ENCODE measurements at regions not wholly inside any gene's neighbourhood (a gene's known extent, or its start where the extent isn't known, plus 50 kb on each side); places are given as distances from the start of the nearest gene placed in this dataset.

DNA sequence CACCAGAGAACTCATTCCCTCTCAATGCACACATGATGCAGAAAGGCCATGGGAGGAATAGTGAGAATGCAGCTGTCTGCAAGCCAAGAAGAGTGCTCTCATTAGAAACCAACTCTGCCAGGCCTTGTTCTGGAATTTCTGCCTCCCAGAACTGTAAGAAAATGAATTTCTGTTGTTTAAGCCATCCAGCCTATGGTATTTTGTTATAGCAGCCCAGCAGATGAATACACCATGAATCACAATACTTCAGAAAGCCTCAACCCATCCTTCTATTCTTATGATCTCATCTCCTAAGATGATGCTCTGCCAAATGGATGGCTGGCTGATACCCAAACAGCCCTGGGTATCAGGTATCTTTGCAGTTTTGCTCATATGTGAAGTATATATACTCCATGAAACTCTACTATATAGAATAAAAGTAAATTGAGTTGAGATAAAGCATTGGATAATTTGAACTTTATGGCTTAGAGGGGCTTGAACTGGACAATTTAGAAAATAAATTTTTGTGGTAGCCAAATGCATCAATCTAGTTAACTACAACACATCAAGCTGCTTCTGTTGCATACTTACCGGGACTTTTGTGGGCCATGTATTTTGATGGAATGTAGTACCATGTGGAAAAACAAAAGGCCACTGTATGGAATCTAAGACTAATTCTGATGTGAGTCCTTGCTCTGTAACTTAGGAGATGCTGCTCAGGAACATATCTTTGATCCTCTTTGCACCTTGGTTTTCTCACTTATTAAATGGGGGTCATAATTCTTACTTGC is 245.9 kb downstream of the HS3ST1 start:
- Histone ChIP-seq H3K36me3 (ENCODE audit: insufficient read depth, low read length) (no peaks in the 10 kb centered on the region), H3K27me3 (ENCODE audit: insufficient read depth, low read length) (no peaks in the 10 kb centered on the region), H3K9me3 (ENCODE audit: control insufficient read depth in 1 of 2, low read length in 2 of 2) (no peaks in the 10 kb centered on the region), H3K4me3 (ENCODE audit: low read length in 2 of 2) (no peak overlapping the region), H3K4me1 (ENCODE audit: insufficient read depth, low read length) (no peaks in the 10 kb centered on the region), H3K27ac (ENCODE audit: low read depth, low read length) (no peak overlapping the region)
- no peaks in the 10 kb centered on the region for H3K36me3 Mint-ChIP-seq
- no peak for DNase-seq
- H3K9me3 Mint-ChIP-seq, result no peaks in the 10 kb centered on the region
- no peaks in the 10 kb centered on the region for H3K27me3 Mint-ChIP-seq
- H3K4me3 Mint-ChIP-seq, result no peak overlapping the region
- intact Hi-C loops (cut with micrococcal nuclease), result no loop called here
- H3K4me1 Mint-ChIP-seq, result no peaks in the 10 kb centered on the region
- POLR2A ChIA-PET (ENCODE audit: partially characterized antibody), result no interaction called here
- CTCF ChIA-PET (ENCODE audit: partially characterized antibody), result no interaction called here
- H3K27ac Mint-ChIP-seq, result no peak overlapping the region

DNA sequence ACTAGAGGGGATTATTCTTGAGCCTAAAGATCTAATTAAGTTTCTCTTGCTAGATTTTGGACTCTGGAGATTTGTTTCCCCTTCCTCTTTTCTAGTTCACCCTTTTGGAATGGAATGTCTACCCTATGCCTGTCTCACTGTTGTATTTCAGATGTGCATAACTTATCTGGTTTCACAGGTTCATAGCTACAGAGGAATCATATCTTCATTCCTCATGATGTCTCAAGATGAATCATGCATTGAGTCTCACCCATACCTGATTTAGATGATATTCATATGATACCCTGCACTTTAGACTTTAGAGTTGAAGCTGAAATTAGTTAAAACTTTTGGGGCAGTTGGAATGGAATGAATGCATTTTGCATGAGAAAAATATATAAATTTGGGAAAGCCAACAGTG is 246.7 kb downstream of the HS3ST1 start:
- Mint-ChIP-seq H3K9me3 (no peaks in the 10 kb centered on the region), H3K4me1 (no peaks in the 10 kb centered on the region), H3K36me3 (no peaks in the 10 kb centered on the region), H3K27ac (no peak overlapping the region), H3K27me3 (no peaks in the 10 kb centered on the region), H3K4me3 (no peak overlapping the region)
- CTCF ChIA-PET (ENCODE audit: partially characterized antibody), result no interaction called here
- Histone ChIP-seq H3K4me1 (ENCODE audit: insufficient read depth, low read length) (no peaks in the 10 kb centered on the region), H3K36me3 (ENCODE audit: insufficient read depth, low read length) (no peaks in the 10 kb centered on the region), H3K27me3 (ENCODE audit: insufficient read depth, low read length) (no peaks in the 10 kb centered on the region), H3K4me3 (ENCODE audit: low read length in 2 of 2) (no peak overlapping the region), H3K9me3 (ENCODE audit: control insufficient read depth in 1 of 2, low read length in 2 of 2) (no peaks in the 10 kb centered on the region), H3K27ac (ENCODE audit: low read depth, low read length) (no peak overlapping the region)
- DNase-seq, result no peak
- intact Hi-C loops (cut with micrococcal nuclease), result no loop called here
- POLR2A ChIA-PET (ENCODE audit: partially characterized antibody), result no interaction called here

DNA sequence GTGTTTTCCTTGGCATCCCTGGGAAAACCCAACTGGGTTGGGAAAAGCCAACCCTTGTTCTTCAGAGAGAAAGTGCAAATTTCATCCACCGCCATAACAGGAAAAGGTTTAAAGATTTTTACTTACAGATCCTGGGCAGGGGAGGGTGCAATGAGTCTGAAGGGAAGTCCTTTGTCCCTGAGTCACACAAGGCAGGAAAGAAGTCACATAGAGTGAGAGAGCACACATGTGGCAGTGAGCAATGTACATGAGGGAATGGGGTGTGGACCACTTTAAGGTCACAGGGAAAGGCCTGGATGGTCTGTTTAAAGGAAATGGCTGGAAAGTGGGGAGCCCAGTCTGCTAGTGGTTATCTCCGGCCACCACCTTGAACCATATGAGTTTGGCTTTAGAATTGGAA is 248.9 kb downstream of the HS3ST1 start:
- no peaks in the 10 kb centered on the region for H3K27me3 ChIP-seq (ENCODE audit: insufficient read depth, low read length)
- intact Hi-C loops (cut with micrococcal nuclease), result no loop called here
- H3K36me3 ChIP-seq (ENCODE audit: insufficient read depth, low read length), result no peaks in the 10 kb centered on the region
- no peak overlapping the region for H3K27ac ChIP-seq (ENCODE audit: low read depth, low read length)
- H3K4me1 ChIP-seq (ENCODE audit: insufficient read depth, low read length), result no peaks in the 10 kb centered on the region
- Mint-ChIP-seq H3K4me1 (no peaks in the 10 kb centered on the region), H3K9me3 (no peaks in the 10 kb centered on the region), H3K4me3 (no peak overlapping the region), H3K27me3 (no peaks in the 10 kb centered on the region), H3K27ac (no peak overlapping the region), H3K36me3 (no peaks in the 10 kb centered on the region)
- H3K4me3 ChIP-seq (ENCODE audit: low read length in 2 of 2), result no peak overlapping the region
- H3K9me3 ChIP-seq (ENCODE audit: control insufficient read depth in 1 of 2, low read length in 2 of 2), result no peaks in the 10 kb centered on the region
- ChIA-PET CTCF (ENCODE audit: partially characterized antibody) (no interaction called here), POLR2A (ENCODE audit: partially characterized antibody) (no interaction called here)
- DNase-seq, result no peak

DNA sequence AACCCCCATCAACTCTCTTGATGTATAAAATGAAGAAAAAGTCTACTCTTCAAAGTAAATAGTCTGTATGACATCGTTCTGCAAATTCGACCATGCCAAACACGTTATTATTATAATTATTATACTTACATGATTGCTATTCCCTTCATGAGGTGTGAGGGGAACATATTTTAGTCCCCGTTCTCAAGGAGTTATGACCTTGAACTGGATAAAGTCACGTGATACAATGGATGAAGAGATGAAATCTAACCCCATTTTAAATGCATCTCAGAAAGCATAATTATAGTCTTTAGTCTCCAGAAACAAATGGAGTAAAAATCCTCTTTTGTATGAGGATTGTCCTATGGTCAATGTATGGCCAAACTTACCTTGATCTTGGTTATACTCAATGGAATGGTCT is 250.3 kb downstream of the HS3ST1 start:
- no peaks in the 10 kb centered on the region for H3K36me3 Mint-ChIP-seq
- Histone ChIP-seq H3K27me3 (ENCODE audit: insufficient read depth, low read length) (no peaks in the 10 kb centered on the region), H3K4me3 (ENCODE audit: low read length in 2 of 2) (no peak overlapping the region), H3K27ac (ENCODE audit: low read depth, low read length) (no peak overlapping the region), H3K36me3 (ENCODE audit: insufficient read depth, low read length) (no peaks in the 10 kb centered on the region), H3K9me3 (ENCODE audit: control insufficient read depth in 1 of 2, low read length in 2 of 2) (no peaks in the 10 kb centered on the region), H3K4me1 (ENCODE audit: insufficient read depth, low read length) (no peaks in the 10 kb centered on the region)
- no peaks in the 10 kb centered on the region for H3K27me3 Mint-ChIP-seq
- H3K27ac Mint-ChIP-seq, result no peak overlapping the region
- no peaks in the 10 kb centered on the region for H3K9me3 Mint-ChIP-seq
- CTCF ChIA-PET (ENCODE audit: partially characterized antibody), result no interaction called here
- H3K4me3 Mint-ChIP-seq, result no peak overlapping the region
- no peak for DNase-seq
- intact Hi-C loops (cut with micrococcal nuclease), result no loop called here
- no peaks in the 10 kb centered on the region for H3K4me1 Mint-ChIP-seq
- POLR2A ChIA-PET (ENCODE audit: partially characterized antibody), result no interaction called here

DNA sequence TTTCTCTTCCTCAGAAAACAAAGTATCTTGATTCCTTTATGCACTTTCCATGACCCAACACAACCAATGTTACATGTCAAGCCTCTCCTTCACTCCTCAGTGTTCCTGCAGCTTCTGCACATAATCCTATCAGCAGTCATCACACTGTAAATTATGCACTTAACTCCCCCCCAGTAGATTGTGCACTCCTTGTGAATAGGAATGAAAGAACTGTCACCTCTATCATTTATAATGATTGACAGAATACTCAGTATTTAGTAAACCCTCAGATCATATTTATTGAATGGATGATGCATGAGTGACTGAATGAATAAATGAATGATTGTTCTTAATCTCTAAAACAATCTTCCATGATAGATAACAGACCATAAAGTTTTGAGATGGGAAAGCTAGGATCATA is 253.3 kb downstream of the HS3ST1 start:
- DNase-seq, result no peak
- Histone ChIP-seq H3K4me1 (ENCODE audit: insufficient read depth, low read length) (no peaks in the 10 kb centered on the region), H3K27me3 (ENCODE audit: insufficient read depth, low read length) (no peaks in the 10 kb centered on the region), H3K9me3 (ENCODE audit: control insufficient read depth in 1 of 2, low read length in 2 of 2) (no peaks in the 10 kb centered on the region), H3K4me3 (ENCODE audit: low read length in 2 of 2) (no peak overlapping the region), H3K27ac (ENCODE audit: low read depth, low read length) (no peak overlapping the region), H3K36me3 (ENCODE audit: insufficient read depth, low read length) (no peaks in the 10 kb centered on the region)
- POLR2A ChIA-PET (ENCODE audit: partially characterized antibody), result no interaction called here
- H3K9me3 Mint-ChIP-seq, result peaks cover 0 to 2% (median 0%) of the 10 kb centered on the region in 8 donors
- no peaks in the 10 kb centered on the region for H3K36me3 Mint-ChIP-seq
- no peaks in the 10 kb centered on the region for H3K27me3 Mint-ChIP-seq
- CTCF ChIA-PET (ENCODE audit: partially characterized antibody), result no interaction called here
- H3K4me3 Mint-ChIP-seq, result no peak overlapping the region
- intact Hi-C loops (cut with micrococcal nuclease), result no loop called here
- H3K27ac Mint-ChIP-seq, result no peak overlapping the region
- no peaks in the 10 kb centered on the region for H3K4me1 Mint-ChIP-seq

DNA sequence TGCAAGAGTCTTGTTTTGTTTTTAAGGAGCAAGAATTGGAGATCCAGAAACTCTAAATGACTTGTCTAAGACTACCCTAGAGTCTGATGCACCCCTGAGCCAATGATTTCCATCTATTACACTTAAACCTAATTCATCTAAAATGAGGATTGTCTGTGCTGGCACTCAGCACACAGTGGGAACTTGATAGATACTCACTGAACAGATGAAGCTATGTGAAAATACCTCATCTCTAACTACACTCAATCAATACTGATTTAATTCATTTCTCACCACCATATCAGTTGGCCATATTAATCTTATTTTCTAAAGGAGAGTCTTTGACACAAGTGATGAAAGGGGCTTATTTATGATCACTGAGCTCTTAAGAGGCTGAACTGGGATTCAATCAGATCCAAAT is 262.1 kb downstream of the HS3ST1 start:
- no peak for DNase-seq
- Histone ChIP-seq H3K4me1 (ENCODE audit: insufficient read depth, low read length) (no peaks in the 10 kb centered on the region), H3K36me3 (ENCODE audit: insufficient read depth, low read length) (no peaks in the 10 kb centered on the region), H3K27ac (ENCODE audit: low read depth, low read length) (no peak overlapping the region), H3K9me3 (ENCODE audit: control insufficient read depth in 1 of 2, low read length in 2 of 2) (no peaks in the 10 kb centered on the region), H3K27me3 (ENCODE audit: insufficient read depth, low read length) (no peaks in the 10 kb centered on the region), H3K4me3 (ENCODE audit: low read length in 2 of 2) (no peak overlapping the region)
- Mint-ChIP-seq H3K36me3 (no peaks in the 10 kb centered on the region), H3K4me3 (no peak overlapping the region), H3K4me1 (no peaks in the 10 kb centered on the region), H3K27ac (no peak overlapping the region), H3K9me3 (peaks cover 0 to 3% (median 0%) of the 10 kb centered on the region in 8 donors), H3K27me3 (no peaks in the 10 kb centered on the region)
- intact Hi-C loops (cut with micrococcal nuclease), result no loop called here
- CTCF ChIA-PET (ENCODE audit: partially characterized antibody), result no interaction called here
- POLR2A ChIA-PET (ENCODE audit: partially characterized antibody), result no interaction called here

DNA sequence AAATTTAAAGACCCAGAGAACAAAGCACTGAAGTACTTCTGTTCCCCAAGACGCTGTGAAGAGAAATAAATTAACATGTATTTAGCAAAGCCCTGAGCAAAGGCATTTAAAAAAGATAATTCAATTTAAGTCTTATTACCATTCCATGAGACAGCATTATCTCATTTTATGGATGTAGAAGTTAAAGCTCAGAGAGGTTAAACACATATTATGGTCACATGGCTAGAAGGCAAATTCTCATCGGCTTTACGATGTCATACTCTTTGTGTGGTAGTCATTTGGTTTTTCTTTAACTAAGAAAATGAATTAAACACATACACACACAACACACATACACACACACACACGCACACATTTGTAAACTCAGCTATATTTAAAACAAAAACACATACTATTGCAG is 262.7 kb downstream of the HS3ST1 start:
- ChIA-PET POLR2A (ENCODE audit: partially characterized antibody) (no interaction called here), CTCF (ENCODE audit: partially characterized antibody) (no interaction called here)
- no peak overlapping the region for H3K27ac Mint-ChIP-seq

DNA sequence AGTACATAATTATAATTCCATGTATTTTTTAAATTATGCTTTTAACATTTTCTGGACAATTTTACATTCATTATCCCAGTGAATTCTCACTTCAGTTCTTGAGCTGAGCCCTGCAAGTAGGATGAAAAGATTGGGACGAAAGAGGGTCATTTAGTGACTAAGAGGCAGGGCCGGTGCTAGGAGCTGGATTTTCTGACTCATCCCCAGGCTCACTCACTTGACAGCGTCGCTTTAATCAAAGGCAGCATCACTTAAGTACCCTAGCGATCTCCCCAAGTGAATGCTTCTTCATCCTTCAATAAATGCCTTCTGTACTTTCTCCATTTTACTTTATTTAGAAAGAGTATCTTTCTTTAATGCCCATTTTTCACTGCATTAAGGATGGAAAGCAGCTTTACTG is 263.6 kb downstream of the HS3ST1 start:
- H3K36me3 Mint-ChIP-seq, result no peaks in the 10 kb centered on the region
- no peak overlapping the region for H3K4me3 Mint-ChIP-seq
- intact Hi-C loops (cut with micrococcal nuclease), result no loop called here
- H3K9me3 Mint-ChIP-seq, result peaks cover 0 to 3% (median 0%) of the 10 kb centered on the region in 8 donors
- Histone ChIP-seq H3K27ac (ENCODE audit: low read depth, low read length) (no peak overlapping the region), H3K9me3 (ENCODE audit: control insufficient read depth in 1 of 2, low read length in 2 of 2) (no peaks in the 10 kb centered on the region), H3K27me3 (ENCODE audit: insufficient read depth, low read length) (no peaks in the 10 kb centered on the region), H3K4me3 (ENCODE audit: low read length in 2 of 2) (no peak overlapping the region), H3K4me1 (ENCODE audit: insufficient read depth, low read length) (no peaks in the 10 kb centered on the region), H3K36me3 (ENCODE audit: insufficient read depth, low read length) (no peaks in the 10 kb centered on the region)
- DNase-seq, result no peak
- no peak overlapping the region for H3K27ac Mint-ChIP-seq
- ChIA-PET CTCF (ENCODE audit: partially characterized antibody) (no interaction called here), POLR2A (ENCODE audit: partially characterized antibody) (no interaction called here)
- H3K4me1 Mint-ChIP-seq, result no peaks in the 10 kb centered on the region
- H3K27me3 Mint-ChIP-seq, result no peaks in the 10 kb centered on the region

More for the DNA sequence above, 262.7 kb downstream of the HS3ST1 start:
- intact Hi-C loops (cut with micrococcal nuclease), result no loop called here
- Mint-ChIP-seq H3K36me3 (no peaks in the 10 kb centered on the region), H3K4me1 (no peaks in the 10 kb centered on the region), H3K27me3 (no peaks in the 10 kb centered on the region), H3K4me3 (no peak overlapping the region), H3K9me3 (peaks cover 0 to 3% (median 0%) of the 10 kb centered on the region in 8 donors)
- no peaks in the 10 kb centered on the region for H3K27me3 ChIP-seq (ENCODE audit: insufficient read depth, low read length)
- no peaks in the 10 kb centered on the region for H3K9me3 ChIP-seq (ENCODE audit: control insufficient read depth in 1 of 2, low read length in 2 of 2)
- no peak overlapping the region for H3K4me3 ChIP-seq (ENCODE audit: low read length in 2 of 2)
- no peak overlapping the region for H3K27ac ChIP-seq (ENCODE audit: low read depth, low read length)
- no peaks in the 10 kb centered on the region for H3K36me3 ChIP-seq (ENCODE audit: insufficient read depth, low read length)
- no peaks in the 10 kb centered on the region for H3K4me1 ChIP-seq (ENCODE audit: insufficient read depth, low read length)
- DNase-seq, result no peak
